K562 (cell line): ENCODE measurements at regions not wholly inside any gene's neighbourhood (a gene's known extent, or its start where the extent isn't known, plus 50 kb on each side); places are given as distances from the start of the nearest gene placed in this dataset.

Source experiments
- ATAC-seq: fragments of 200-7000 bp; cut with Tn5 transposase; 3 replicates; pipeline ENCODE4 v1.9.1; 2020; ENCODE audit warnings: moderate library complexity
- BruUV-seq: library from RNA; stranded (reverse); fragments of 400-500 nt; replicated peaks from 2 replicates; lab custom pipeline; 2021; lab: Mats Ljungman, UMichigan
- CTCF ChIA-PET: fragments of 300-600 bp; formaldehyde crosslinking; extraction: SDS; loops from one replicate; lab custom pipeline; 2021; ENCODE audit warnings: low intra/inter-chr PET ratio; lab: Yijun Ruan, JAX
- POLR2A ChIA-PET: fragments of 300-600, 350-650 bp; sonication (Branson Sonifier 250); formaldehyde crosslinking; extraction: SDS; loops from one replicate; lab custom pipeline; 2021; ENCODE audit warnings: antibody characterized with exemption, inconsistent platforms; lab: Yijun Ruan, JAX
- DNase-seq, 4 experiments: peaks; one replicate each; pipeline versions ENCODE4 v3.0.0 to v3.0.0-alpha.2; 2011 to 2018; ENCODE audit warnings: low spot score in 3 of 4, mixed read lengths in 3 of 4; ENCODE audit errors: extremely low read depth in 1 of 4
- FAIRE-seq: peaks from 2 replicates; lab custom pipeline; 2011; peaks lifted over from hg19 to GRCh38; lab: Jason Lieb, UNC
- H2AFZ ChIP-seq: 2 replicates; pipeline ENCODE4 v1.6.0; 2011; ENCODE audit warnings: low read depth, low read length, control low read depth, inconsistent platforms
- H3K27ac ChIP-seq: fragments of 200-600 bp; 3 replicates; pipeline ENCODE4 v1.8.0; 2011; ENCODE audit warnings: low read depth, mild to moderate bottlenecking, control low read depth, inconsistent platforms, low read length, moderate library complexity, mixed read lengths; ENCODE audit errors: extremely low read depth
- H3K27me3 ChIP-seq, 2 experiments: fragments of 300-600 bp in 1 of 2; 2 replicates in 1 of 2; 3 replicates in 1 of 2; pipeline versions ENCODE4 v1.6.0 to v1.8.0; 2011; ENCODE audit warnings: inconsistent platforms in 2 of 2, low read length in 2 of 2, mild to moderate bottlenecking in 1 of 2, mixed read lengths in 1 of 2, moderate library complexity in 1 of 2; ENCODE audit not compliant: control insufficient read depth in 2 of 2, insufficient read depth in 2 of 2
- H3K36me3 ChIP-seq: fragments of 300-600 bp; 3 replicates; pipeline ENCODE4 v1.8.0; 2011; ENCODE audit warnings: mild to moderate bottlenecking, low read length, inconsistent platforms; ENCODE audit not compliant: control insufficient read depth, insufficient read depth
- H3K4me1 ChIP-seq, 2 experiments: fragments of 200-600 bp in 1 of 2; replicated peaks in 1 of 2; 2 replicates in 1 of 2; 3 replicates in 1 of 2; pipeline versions ENCODE4 v1.5.1 to v1.8.0; 2011; ENCODE audit warnings: inconsistent platforms in 2 of 2, low read length in 2 of 2, mild to moderate bottlenecking in 1 of 2, mixed read lengths in 1 of 2, moderate library complexity in 1 of 2; ENCODE audit not compliant: control insufficient read depth in 2 of 2, insufficient read depth in 2 of 2
- H3K4me2 ChIP-seq: 2 replicates; pipeline ENCODE4 v1.6.1; 2011; ENCODE audit warnings: low read length, control low read depth, inconsistent platforms, mixed read lengths; ENCODE audit not compliant: insufficient read depth
- H3K4me3 ChIP-seq: fragments of 200-600 bp; sonication (generic), shearing (Covaris generic); 2 replicates; pipeline ENCODE4 v1.5.1; 2016; ENCODE audit warnings: control low read depth, inconsistent platforms
- H3K79me2 ChIP-seq: fragments of 200-600 bp; 3 replicates; pipeline ENCODE4 v1.8.0; 2011; ENCODE audit warnings: low read length, inconsistent platforms; ENCODE audit not compliant: control insufficient read depth, insufficient read depth
- H3K9ac ChIP-seq, 2 experiments: 2 replicates each; pipeline versions ENCODE4 v1.6.0 to v1.6.1; 2011; ENCODE audit warnings: low read depth in 2 of 2, low read length in 2 of 2, control low read depth in 1 of 2, inconsistent platforms in 1 of 2, mild to moderate bottlenecking in 1 of 2, mixed read lengths in 1 of 2; ENCODE audit not compliant: insufficient read depth in 1 of 2
- H3K9me1 ChIP-seq: one replicate; pipeline ENCODE4 v1.6.0; 2011; ENCODE audit warnings: inconsistent platforms, mild to moderate bottlenecking, low read length, moderate library complexity; ENCODE audit not compliant: control insufficient read depth, insufficient read depth
- H3K9me3 ChIP-seq: replicated peaks from 2 replicates; pipeline ENCODE4 v1.5.1; 2011; ENCODE audit warnings: low read depth, low read length, inconsistent platforms; ENCODE audit not compliant: control insufficient read depth, insufficient read depth
- H4K20me1 ChIP-seq: replicated peaks from 2 replicates; pipeline ENCODE4 v1.6.1; 2011; ENCODE audit warnings: low read length, inconsistent platforms, mixed read lengths; ENCODE audit not compliant: control insufficient read depth, insufficient read depth
- COPS2 ChIP-seq: fragments of 450-650 bp; conservative IDR thresholded peaks from 2 replicates; pipeline ENCODE4 v1.6.1; 2016; ENCODE audit warnings: mild to moderate bottlenecking, moderate library complexity
- KAT7 ChIP-seq: sonication (generic); formaldehyde crosslinking; IDR thresholded peaks from 2 replicates; pipeline ENCODE4 v1.8.0; 2022; ENCODE audit warnings: missing genetic modification reagents, mild to moderate bottlenecking, borderline replicate concordance
- NR2F6 ChIP-seq: fragments of 450-650 bp; formaldehyde crosslinking; IDR thresholded peaks from 2 replicates; pipeline ENCODE4 v1.4.0; 2020; ENCODE audit warnings: mild to moderate bottlenecking
- in situ Hi-C: fragments of 300-500 bp; cut with MboI; formaldehyde crosslinking; loops from 4 replicates; pipeline ENCODE4 v1.15.0; 2018; ENCODE audit warnings: inconsistent platforms, mixed read lengths
- intact Hi-C: fragments of 100-400 bp; cut with micrococcal nuclease; formaldehyde crosslinking; loops from 2 replicates; pipeline ENCODE4 v1.14.2; 2022
- TF ChIP-seq, protein P1 (sequence below): IDR thresholded peaks from 2 replicates; pipeline ENCODE4 v1.6.1; 2011; ENCODE audit warnings: borderline replicate concordance, low read depth, mild to moderate bottlenecking, moderate library complexity, low read length; ENCODE audit not compliant: insufficient read depth, poor library complexity, severe bottlenecking
- TF ChIP-seq, protein P2 (sequence below): fragments of 250-450 bp; sonication (Bioruptor Pico); IDR thresholded peaks from 2 replicates; pipeline ENCODE4 v1.8.0; 2021; ENCODE audit warnings: moderate library complexity, mild to moderate bottlenecking, inconsistent platforms
- TF ChIP-seq, protein P3 (sequence below): fragments of 200-800 bp; sonication (Bioruptor generic); IDR thresholded peaks from 2 replicates; pipeline ENCODE4 v1.6.1; 2017; ENCODE audit warnings: missing genetic modification characterization, missing compliant biosample characterization
- TF ChIP-seq, protein P4 (sequence below): fragments of 450-650 bp; IDR thresholded peaks from 2 replicates; pipeline ENCODE4 v1.6.1; 2016; ENCODE audit warnings: low read depth
- TF ChIP-seq, protein P5 (sequence below): fragments of 450-650 bp; IDR thresholded peaks from 2 replicates; pipeline ENCODE4 v1.6.1; 2016; ENCODE audit warnings: low read depth, mild to moderate bottlenecking, moderate library complexity

DNA sequence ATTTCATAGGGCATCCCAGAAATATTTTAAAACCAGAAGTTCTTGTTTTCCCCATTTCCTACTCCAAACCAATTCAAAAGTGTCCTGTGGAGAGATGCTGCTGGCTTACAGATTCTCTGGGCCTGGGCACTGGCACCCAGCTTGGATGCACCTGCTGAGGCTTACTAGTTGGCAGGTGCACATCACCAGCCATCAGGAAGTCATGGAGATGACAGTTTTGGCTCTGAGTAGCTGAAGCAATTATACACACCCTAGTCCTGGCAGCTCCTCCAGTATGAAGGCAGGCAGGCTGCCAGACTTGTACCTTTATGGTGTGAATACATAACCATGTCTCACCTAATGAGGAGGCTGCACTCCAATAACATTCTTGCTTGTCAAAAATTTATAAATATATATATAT is 276.6 kb upstream of the GHITM start:
- Histone ChIP-seq H3K27ac (no peak overlapping the region), H4K20me1 (no peaks in the 10 kb centered on the region), H3K79me2 (no peaks in the 10 kb centered on the region), H3K4me3 (no peak overlapping the region), H3K9ac (no peak overlapping the region), H2AFZ (no peak overlapping the region), H3K4me1 (no peaks in the 10 kb centered on the region), H3K4me2 (no peak overlapping the region), H3K9me3 (no peaks in the 10 kb centered on the region), H3K9me1 (no peaks in the 10 kb centered on the region), H3K27me3 (no peaks in the 10 kb centered on the region), H3K36me3 (no peaks in the 10 kb centered on the region)
- CTCF ChIA-PET = no interaction called here
- no TSS peak for BruUV-seq
- DNase-seq = no peak
- in situ Hi-C loops = no loop called here
- no peak for FAIRE-seq
- ATAC-seq = no peak
- intact Hi-C loops = no loop called here
- POLR2A ChIA-PET = no interaction called here
- TF ChIP-seq, protein P1, sequence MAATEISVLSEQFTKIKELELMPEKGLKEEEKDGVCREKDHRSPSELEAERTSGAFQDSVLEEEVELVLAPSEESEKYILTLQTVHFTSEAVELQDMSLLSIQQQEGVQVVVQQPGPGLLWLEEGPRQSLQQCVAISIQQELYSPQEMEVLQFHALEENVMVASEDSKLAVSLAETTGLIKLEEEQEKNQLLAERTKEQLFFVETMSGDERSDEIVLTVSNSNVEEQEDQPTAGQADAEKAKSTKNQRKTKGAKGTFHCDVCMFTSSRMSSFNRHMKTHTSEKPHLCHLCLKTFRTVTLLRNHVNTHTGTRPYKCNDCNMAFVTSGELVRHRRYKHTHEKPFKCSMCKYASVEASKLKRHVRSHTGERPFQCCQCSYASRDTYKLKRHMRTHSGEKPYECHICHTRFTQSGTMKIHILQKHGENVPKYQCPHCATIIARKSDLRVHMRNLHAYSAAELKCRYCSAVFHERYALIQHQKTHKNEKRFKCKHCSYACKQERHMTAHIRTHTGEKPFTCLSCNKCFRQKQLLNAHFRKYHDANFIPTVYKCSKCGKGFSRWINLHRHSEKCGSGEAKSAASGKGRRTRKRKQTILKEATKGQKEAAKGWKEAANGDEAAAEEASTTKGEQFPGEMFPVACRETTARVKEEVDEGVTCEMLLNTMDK = no peak
- TF ChIP-seq, protein P2, sequence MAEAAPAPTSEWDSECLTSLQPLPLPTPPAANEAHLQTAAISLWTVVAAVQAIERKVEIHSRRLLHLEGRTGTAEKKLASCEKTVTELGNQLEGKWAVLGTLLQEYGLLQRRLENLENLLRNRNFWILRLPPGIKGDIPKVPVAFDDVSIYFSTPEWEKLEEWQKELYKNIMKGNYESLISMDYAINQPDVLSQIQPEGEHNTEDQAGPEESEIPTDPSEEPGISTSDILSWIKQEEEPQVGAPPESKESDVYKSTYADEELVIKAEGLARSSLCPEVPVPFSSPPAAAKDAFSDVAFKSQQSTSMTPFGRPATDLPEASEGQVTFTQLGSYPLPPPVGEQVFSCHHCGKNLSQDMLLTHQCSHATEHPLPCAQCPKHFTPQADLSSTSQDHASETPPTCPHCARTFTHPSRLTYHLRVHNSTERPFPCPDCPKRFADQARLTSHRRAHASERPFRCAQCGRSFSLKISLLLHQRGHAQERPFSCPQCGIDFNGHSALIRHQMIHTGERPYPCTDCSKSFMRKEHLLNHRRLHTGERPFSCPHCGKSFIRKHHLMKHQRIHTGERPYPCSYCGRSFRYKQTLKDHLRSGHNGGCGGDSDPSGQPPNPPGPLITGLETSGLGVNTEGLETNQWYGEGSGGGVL (CRISPR knock-in tag) = no peak
- no peak for TF ChIP-seq NR2F6
- no peak for TF ChIP-seq KAT7
- TF ChIP-seq, protein P3, sequence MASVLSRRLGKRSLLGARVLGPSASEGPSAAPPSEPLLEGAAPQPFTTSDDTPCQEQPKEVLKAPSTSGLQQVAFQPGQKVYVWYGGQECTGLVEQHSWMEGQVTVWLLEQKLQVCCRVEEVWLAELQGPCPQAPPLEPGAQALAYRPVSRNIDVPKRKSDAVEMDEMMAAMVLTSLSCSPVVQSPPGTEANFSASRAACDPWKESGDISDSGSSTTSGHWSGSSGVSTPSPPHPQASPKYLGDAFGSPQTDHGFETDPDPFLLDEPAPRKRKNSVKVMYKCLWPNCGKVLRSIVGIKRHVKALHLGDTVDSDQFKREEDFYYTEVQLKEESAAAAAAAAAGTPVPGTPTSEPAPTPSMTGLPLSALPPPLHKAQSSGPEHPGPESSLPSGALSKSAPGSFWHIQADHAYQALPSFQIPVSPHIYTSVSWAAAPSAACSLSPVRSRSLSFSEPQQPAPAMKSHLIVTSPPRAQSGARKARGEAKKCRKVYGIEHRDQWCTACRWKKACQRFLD = no peak
- TF ChIP-seq, protein P4, sequence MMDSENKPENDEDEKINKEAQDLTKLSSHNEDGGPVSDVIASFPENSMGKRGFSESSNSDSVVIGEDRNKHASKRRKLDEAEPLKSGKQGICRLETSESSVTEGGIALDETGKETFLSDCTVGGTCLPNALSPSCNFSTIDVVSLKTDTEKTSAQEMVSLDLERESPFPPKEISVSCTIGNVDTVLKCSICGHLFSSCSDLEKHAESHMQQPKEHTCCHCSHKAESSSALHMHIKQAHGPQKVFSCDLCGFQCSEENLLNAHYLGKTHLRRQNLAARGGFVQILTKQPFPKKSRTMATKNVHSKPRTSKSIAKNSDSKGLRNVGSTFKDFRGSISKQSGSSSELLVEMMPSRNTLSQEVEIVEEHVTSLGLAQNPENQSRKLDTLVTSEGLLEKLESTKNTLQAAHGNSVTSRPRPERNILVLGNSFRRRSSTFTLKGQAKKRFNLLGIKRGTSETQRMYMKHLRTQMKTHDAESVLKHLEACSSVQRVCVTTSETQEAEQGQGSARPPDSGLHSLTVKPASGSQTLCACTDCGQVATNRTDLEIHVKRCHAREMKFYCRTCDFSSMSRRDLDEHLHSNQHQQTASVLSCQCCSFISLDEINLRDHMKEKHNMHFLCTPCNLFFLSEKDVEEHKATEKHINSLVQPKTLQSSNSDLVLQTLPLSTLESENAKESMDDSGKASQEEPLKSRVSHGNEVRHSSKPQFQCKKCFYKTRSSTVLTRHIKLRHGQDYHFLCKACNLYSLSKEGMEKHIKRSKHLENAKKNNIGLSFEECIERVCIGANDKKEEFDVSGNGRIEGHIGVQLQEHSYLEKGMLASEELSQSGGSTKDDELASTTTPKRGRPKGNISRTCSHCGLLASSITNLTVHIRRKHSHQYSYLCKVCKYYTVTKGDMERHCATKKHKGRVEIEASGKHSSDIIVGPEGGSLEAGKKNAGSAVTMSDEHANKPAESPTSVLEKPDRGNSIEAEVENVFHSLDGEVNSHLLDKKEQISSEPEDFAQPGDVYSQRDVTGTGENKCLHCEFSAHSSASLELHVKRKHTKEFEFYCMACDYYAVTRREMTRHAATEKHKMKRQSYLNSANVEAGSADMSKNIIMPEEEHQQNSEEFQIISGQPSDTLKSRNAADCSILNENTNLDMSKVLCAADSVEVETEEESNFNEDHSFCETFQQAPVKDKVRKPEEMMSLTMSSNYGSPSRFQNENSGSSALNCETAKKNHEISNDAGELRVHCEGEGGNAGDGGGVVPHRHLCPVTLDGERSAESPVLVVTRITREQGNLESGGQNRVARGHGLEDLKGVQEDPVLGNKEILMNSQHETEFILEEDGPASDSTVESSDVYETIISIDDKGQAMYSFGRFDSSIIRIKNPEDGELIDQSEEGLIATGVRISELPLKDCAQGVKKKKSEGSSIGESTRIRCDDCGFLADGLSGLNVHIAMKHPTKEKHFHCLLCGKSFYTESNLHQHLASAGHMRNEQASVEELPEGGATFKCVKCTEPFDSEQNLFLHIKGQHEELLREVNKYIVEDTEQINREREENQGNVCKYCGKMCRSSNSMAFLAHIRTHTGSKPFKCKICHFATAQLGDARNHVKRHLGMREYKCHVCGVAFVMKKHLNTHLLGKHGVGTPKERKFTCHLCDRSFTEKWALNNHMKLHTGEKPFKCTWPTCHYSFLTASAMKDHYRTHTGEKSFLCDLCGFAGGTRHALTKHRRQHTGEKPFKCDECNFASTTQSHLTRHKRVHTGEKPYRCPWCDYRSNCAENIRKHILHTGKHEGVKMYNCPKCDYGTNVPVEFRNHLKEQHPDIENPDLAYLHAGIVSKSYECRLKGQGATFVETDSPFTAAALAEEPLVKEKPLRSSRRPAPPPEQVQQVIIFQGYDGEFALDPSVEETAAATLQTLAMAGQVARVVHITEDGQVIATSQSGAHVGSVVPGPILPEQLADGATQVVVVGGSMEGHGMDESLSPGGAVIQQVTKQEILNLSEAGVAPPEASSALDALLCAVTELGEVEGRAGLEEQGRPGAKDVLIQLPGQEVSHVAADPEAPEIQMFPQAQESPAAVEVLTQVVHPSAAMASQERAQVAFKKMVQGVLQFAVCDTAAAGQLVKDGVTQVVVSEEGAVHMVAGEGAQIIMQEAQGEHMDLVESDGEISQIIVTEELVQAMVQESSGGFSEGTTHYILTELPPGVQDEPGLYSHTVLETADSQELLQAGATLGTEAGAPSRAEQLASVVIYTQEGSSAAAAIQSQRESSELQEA = no peak
- no peak for TF ChIP-seq COPS2
- TF ChIP-seq, protein P5, sequence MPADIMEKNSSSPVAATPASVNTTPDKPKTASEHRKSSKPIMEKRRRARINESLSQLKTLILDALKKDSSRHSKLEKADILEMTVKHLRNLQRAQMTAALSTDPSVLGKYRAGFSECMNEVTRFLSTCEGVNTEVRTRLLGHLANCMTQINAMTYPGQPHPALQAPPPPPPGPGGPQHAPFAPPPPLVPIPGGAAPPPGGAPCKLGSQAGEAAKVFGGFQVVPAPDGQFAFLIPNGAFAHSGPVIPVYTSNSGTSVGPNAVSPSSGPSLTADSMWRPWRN = no peak
